OCI-LY7 (cell line): ENCODE measurements at regions not wholly inside any gene's neighbourhood (a gene's known extent, or its start where the extent isn't known, plus 50 kb on each side); places are given as distances from the start of the nearest gene placed in this dataset.

Experiments used
- BruUV-seq: library from RNA; stranded (reverse); fragments of 400-500 nt; replicated peaks from 2 replicates; lab custom pipeline; 2021; lab: Mats Ljungman, UMichigan
- CTCF ChIA-PET: fragments of 300-600 bp; sonication (Branson Sonifier 250); formaldehyde crosslinking; loops from one replicate; lab custom pipeline; 2022; ENCODE audit warnings: antibody characterized with exemption; ENCODE audit not compliant: unreplicated experiment; lab: Charles Lee
- POLR2A ChIA-PET: fragments of 300-600 bp; sonication (Branson Sonifier 250); formaldehyde crosslinking; loops from one replicate; lab custom pipeline; 2022; ENCODE audit warnings: antibody characterized with exemption; lab: Charles Lee
- DNase-seq: peaks from one replicate; pipeline ENCODE4 v3.0.0-alpha.2; 2015; ENCODE audit warnings: low spot score
- H2AFZ ChIP-seq: fragments of 200-600 bp; sonication (generic), shearing (Covaris generic); 2 replicates; pipeline ENCODE4 v1.6.1; 2014; ENCODE audit warnings: mild to moderate bottlenecking, antibody characterized with exemption, low read length, moderate library complexity
- H3K27ac ChIP-seq: fragments of 200-600 bp; sonication (generic); 2 replicates; pipeline ENCODE4 v1.5.1; 2014; ENCODE audit warnings: mixed run types, low read depth, mild to moderate bottlenecking, moderate library complexity, low read length, inconsistent platforms; ENCODE audit not compliant: poor library complexity, severe bottlenecking
- H3K36me3 ChIP-seq: fragments of 200-600 bp; sonication (generic); 2 replicates; pipeline ENCODE4 v1.6.1; 2014; ENCODE audit warnings: mild to moderate bottlenecking, antibody characterized with exemption, low read length, moderate library complexity, mixed read lengths; ENCODE audit not compliant: insufficient read depth
- H3K4me1 ChIP-seq: fragments of 200-600 bp; sonication (generic); 2 replicates; pipeline ENCODE4 v1.5.1; 2014; ENCODE audit warnings: mild to moderate bottlenecking, low read length; ENCODE audit not compliant: insufficient read depth, poor library complexity, severe bottlenecking
- H3K4me2 ChIP-seq: fragments of 200-600 bp; sonication (generic); 2 replicates; pipeline ENCODE4 v1.6.1; 2014; ENCODE audit warnings: mild to moderate bottlenecking, low read length
- H3K4me3 ChIP-seq: fragments of 200-600 bp; sonication (generic); 2 replicates; pipeline ENCODE4 v1.5.1; 2014; ENCODE audit warnings: mild to moderate bottlenecking, low read depth, low read length; ENCODE audit not compliant: poor library complexity, severe bottlenecking
- H3K79me2 ChIP-seq: fragments of 200-600 bp; sonication (generic); 2 replicates; pipeline ENCODE4 v1.6.1; 2016; ENCODE audit warnings: low read depth, mild to moderate bottlenecking, low read length, moderate library complexity, mixed read lengths; ENCODE audit not compliant: insufficient read depth
- H3K9me2 ChIP-seq: fragments of 200-600 bp; sonication (generic); 2 replicates; pipeline ENCODE4 v1.6.1; 2016; ENCODE audit warnings: mild to moderate bottlenecking, low read length, mixed read lengths; ENCODE audit not compliant: insufficient read depth
- H3K9me3 ChIP-seq: fragments of 200-600 bp; sonication (generic); 2 replicates; pipeline ENCODE4 v1.6.1; 2014; ENCODE audit warnings: mild to moderate bottlenecking, mixed run types, low read length, mixed read lengths
- H4K20me1 ChIP-seq: fragments of 200-600 bp; sonication (generic); 2 replicates; pipeline ENCODE4 v1.6.1; 2014; ENCODE audit warnings: mild to moderate bottlenecking, antibody characterized with exemption, low read length, moderate library complexity, mixed read lengths; ENCODE audit not compliant: insufficient read depth
- CTCF ChIP-seq: fragments of 200-600 bp; sonication (generic); conservative IDR thresholded peaks from 2 replicates; pipeline ENCODE4 v1.5.1; 2014; ENCODE audit warnings: mild to moderate bottlenecking, antibody characterized with exemption, low read length, moderate library complexity, mixed read lengths
- EZH2phosphoT487 ChIP-seq: fragments of 200-600 bp; sonication (generic); IDR thresholded peaks from 2 replicates; pipeline ENCODE4 v1.6.1; 2018; ENCODE audit warnings: low read depth, borderline replicate concordance, mild to moderate bottlenecking, mixed run types, antibody characterized with exemption, low read length, moderate library complexity, mixed read lengths
- intact Hi-C: fragments of 100-400 bp; cut with micrococcal nuclease; formaldehyde crosslinking; loops from one replicate; pipeline ENCODE4 v1.10.0; 2022; ENCODE audit not compliant: unreplicated experiment

- H4K20me1 ChIP-seq, result no peaks in the 10 kb centered on the region
- H3K4me1 ChIP-seq, result no peaks in the 10 kb centered on the region
- no peak overlapping the region for H2AFZ ChIP-seq
- POLR2A ChIA-PET, result no interaction called here
- no peak overlapping the region for H3K27ac ChIP-seq
- TF ChIP-seq EZH2phosphoT487, result no peak
- no peak for TF ChIP-seq CTCF
- H3K9me2 ChIP-seq, result no peaks in the 10 kb centered on the region
- DNase-seq, result no peak
- BruUV-seq, result no TSS peak
- H3K9me3 ChIP-seq, result no peaks in the 10 kb centered on the region
- H3K4me2 ChIP-seq, result no peak overlapping the region
- no peaks in the 10 kb centered on the region for H3K36me3 ChIP-seq
- H3K79me2 ChIP-seq, result no peaks in the 10 kb centered on the region
- no peak overlapping the region for H3K4me3 ChIP-seq
- intact Hi-C loops, result no loop called here
- CTCF ChIA-PET, result no interaction called here
Measured at GRCh38 chrX:39629001-39629400, 468.8 kb downstream of the BCOR start.

DNA sequence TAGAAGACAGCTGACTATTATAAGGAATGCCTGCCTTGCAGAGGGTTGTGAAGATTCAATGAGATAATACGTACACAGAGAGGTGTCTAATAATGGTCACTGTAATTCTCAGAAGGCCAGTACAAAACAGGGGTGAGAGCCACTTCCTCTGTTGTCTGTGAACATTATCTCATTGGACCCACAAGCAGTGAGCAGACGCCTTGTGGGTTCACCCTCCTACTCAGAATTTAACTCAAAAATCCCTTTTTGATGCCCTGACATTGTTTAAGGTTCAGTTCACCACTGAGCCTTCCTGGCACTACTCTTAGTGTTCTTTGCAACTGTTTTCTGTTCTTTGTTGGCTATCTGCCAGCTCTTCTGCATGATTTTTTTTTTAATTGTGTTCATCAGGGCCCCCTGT lies 467.4 kb downstream of the BCOR start:
- Histone ChIP-seq H3K4me1 (no peaks in the 10 kb centered on the region), H3K27ac (no peak overlapping the region), H3K79me2 (no peaks in the 10 kb centered on the region), H3K9me3 (no peaks in the 10 kb centered on the region), H2AFZ (no peak overlapping the region), H3K4me3 (no peak overlapping the region), H4K20me1 (no peaks in the 10 kb centered on the region), H3K4me2 (no peak overlapping the region), H3K36me3 (no peaks in the 10 kb centered on the region), H3K9me2 (no peaks in the 10 kb centered on the region)
- TF ChIP-seq CTCF (no peak), EZH2phosphoT487 (no peak)
- no peak for DNase-seq
- POLR2A ChIA-PET, result no interaction called here
- intact Hi-C loops, result no loop called here
- CTCF ChIA-PET, result no interaction called here
- no TSS peak for BruUV-seq

- no peak overlapping the region for H3K4me2 ChIP-seq
- no peak overlapping the region for H3K4me3 ChIP-seq
- DNase-seq, result no peak
- no peaks in the 10 kb centered on the region for H3K9me2 ChIP-seq
- no peak for TF ChIP-seq CTCF
- no peak for TF ChIP-seq EZH2phosphoT487
- no peaks in the 10 kb centered on the region for H3K36me3 ChIP-seq
- H4K20me1 ChIP-seq, result no peaks in the 10 kb centered on the region
- intact Hi-C loops, result no loop called here
- H2AFZ ChIP-seq, result no peak overlapping the region
- ChIA-PET CTCF (no interaction called here), POLR2A (no interaction called here)
- no peaks in the 10 kb centered on the region for H3K4me1 ChIP-seq
- no peaks in the 10 kb centered on the region for H3K9me3 ChIP-seq
- H3K79me2 ChIP-seq, result no peaks in the 10 kb centered on the region
- H3K27ac ChIP-seq, result no peak overlapping the region
- no TSS peak for BruUV-seq
Measured at GRCh38 chrX:39631276-39632229, 466.2 kb downstream of the BCOR start.
